Astrocyte (in vitro differentiated cells and primary cell): ENCODE measurements at regions not wholly inside any gene's neighbourhood (a gene's known extent, or its start where the extent isn't known, plus 50 kb on each side); places are given as distances from the start of the nearest gene placed in this dataset.

Source experiments
- CTCF ChIP-seq: IDR thresholded peaks from 2 replicates; pipeline ENCODE4 v1.5.1; 2011; ENCODE audit warnings: low read depth, mild to moderate bottlenecking, inconsistent platforms, low read length, moderate library complexity; ENCODE audit not compliant: insufficient read depth
- EZH2 ChIP-seq: IDR thresholded peaks from 2 replicates; pipeline ENCODE4 v1.6.1; 2012; ENCODE audit warnings: mild to moderate bottlenecking, low read length, inconsistent platforms; ENCODE audit not compliant: insufficient read depth

GRCh38 chr3:88222343-88222742 lies 72.6 kb downstream of the C3orf38 start:
- TF ChIP-seq CTCF (no peak), EZH2 (no peak)
